ENCODE measurements at regions not wholly inside any gene's neighbourhood (a gene's known extent, or its start where the extent isn't known, plus 50 kb on each side); places are given as distances from the start of the nearest gene placed in this dataset.

GRCh38 chr17:74041869-74042640, 161.4 kb upstream of the RPL38 start:
- TF ChIP-seq POLR2A (IDR thresholded peaks at IDR 0.05) (no peak), CTCF (IDR thresholded peaks at IDR 0.05) (no peak)
